Gastrocnemius medialis (tissue), 4 donors: ENCODE measurements at regions not wholly inside any gene's neighbourhood (a gene's known extent, or its start where the extent isn't known, plus 50 kb on each side); places are given as distances from the start of the nearest gene placed in this dataset.

Experiments used
- ATAC-seq, 2 donors: fragments of 150-250 bp; one replicate each; pipeline ENCODE4 v1.9.1; 2016
- DNase-seq, 2 donors: peaks; one replicate each; pipeline ENCODE4 v3.0.0-alpha.2; 2019
- H3K27ac ChIP-seq, 4 donors: fragments of 200-600 bp; sonication (generic); 1 replicate in 1 of 4; 2 replicates in 3 of 4; pipeline ENCODE4 v1.5.1; 2016 to 2018; ENCODE audit warnings: mild to moderate bottlenecking in 2 of 4, moderate library complexity in 1 of 4
- H3K27me3 ChIP-seq, 3 donors: fragments of 200-600 bp; sonication (generic) in 2 of 3; 1 replicate in 1 of 3; 2 replicates in 2 of 3; pipeline versions ENCODE4 v1.5.1 to v1.6.0; 2016 to 2019; ENCODE audit warnings: mild to moderate bottlenecking in 1 of 3, moderate library complexity in 1 of 3
- H3K36me3 ChIP-seq, 2 donors: fragments of 200-600 bp; sonication (generic) in 1 of 2; one replicate each; pipeline ENCODE4 v1.5.1; 2017 to 2018
- H3K4me1 ChIP-seq, 2 donors: fragments of 200-600 bp; sonication (generic) in 1 of 2; one replicate each; pipeline ENCODE4 v1.5.1; 2016 to 2017; ENCODE audit warnings: mild to moderate bottlenecking in 2 of 2
- H3K4me3 ChIP-seq, 4 donors: fragments of 200-600 bp; sonication (generic) in 3 of 4; 1 replicate in 1 of 4; 2 replicates in 3 of 4; pipeline ENCODE4 v1.5.1; 2016 to 2019; ENCODE audit warnings: mild to moderate bottlenecking in 2 of 4
- H3K9me3 ChIP-seq, 3 donors: fragments of 200-600 bp; sonication (generic) in 2 of 3; 1 replicate in 1 of 3; 2 replicates in 2 of 3; pipeline ENCODE4 v1.5.1; 2016 to 2019
- CTCF ChIP-seq, 5 experiments: fragments of 450-650 bp in 3 of 5; fragments of 200-600 bp in 2 of 5; sonication (generic) in 2 of 5; IDR thresholded peaks in 4 of 5; conservative IDR thresholded peaks in 1 of 5; 1 replicate in 4 of 5; 2 replicates in 1 of 5; pipeline ENCODE4 v1.5.1; 2016 to 2019; ENCODE audit warnings: antibody characterized with exemption in 5 of 5, mild to moderate bottlenecking in 3 of 5, moderate library complexity in 3 of 5
- POLR2A ChIP-seq, 2 donors: fragments of 450-650 bp; IDR thresholded peaks; one replicate each; pipeline ENCODE4 v1.6.1; 2017; ENCODE audit warnings: antibody characterized with exemption in 2 of 2, mild to moderate bottlenecking in 2 of 2, moderate library complexity in 2 of 2
- in situ Hi-C, 4 donors: fragments of 200-750 bp; cut with MboI; loops; one replicate each; pipeline versions ENCODE4 v1.15.0 to v1.8.0; 2017; ENCODE audit warnings: low sequenced_read_pairs in 4 of 4
- intact Hi-C: fragments of 100-400 bp; cut with DNase I; formaldehyde crosslinking; loops from one replicate; pipeline ENCODE4 v1.15.1; 2023; ENCODE audit warnings: low total_unique reads

- DNase-seq (no peak), ATAC-seq (no peak)
- Histone ChIP-seq H3K36me3 (no peaks in the 10 kb centered on the region), H3K9me3 (no peaks in the 10 kb centered on the region), H3K27me3 (no peaks in the 10 kb centered on the region), H3K4me3 (no peak overlapping the region), H3K4me1 (no peaks in the 10 kb centered on the region), H3K27ac (no peak overlapping the region)
- in situ Hi-C loops = no loop called here
- TF ChIP-seq CTCF (IDR thresholded peaks at IDR 0.05 in 4 of 5, conservative IDR thresholded peaks at IDR 0.05 in 1 of 5) (no peak), POLR2A (IDR thresholded peaks at IDR 0.05) (no peak)
- intact Hi-C loops = no loop called here
These were observed 280.3 kb upstream of the ZSWIM2 start for GRCh38 chr2:187129306-187129705.

GRCh38 chr2:187126247-187127005, 277.5 kb upstream of the ZSWIM2 start:
- no peaks in the 10 kb centered on the region for H3K9me3 ChIP-seq
- no peak overlapping the region for H3K27ac ChIP-seq
- intact Hi-C loops (no loop called here), in situ Hi-C loops (no loop called here)
- no peaks in the 10 kb centered on the region for H3K36me3 ChIP-seq
- H3K4me3 ChIP-seq = no peak overlapping the region
- no peak for DNase-seq
- H3K4me1 ChIP-seq = no peaks in the 10 kb centered on the region
- no peak for ATAC-seq
- no peaks in the 10 kb centered on the region for H3K27me3 ChIP-seq
- TF ChIP-seq POLR2A (IDR thresholded peaks at IDR 0.05) (no peak), CTCF (IDR thresholded peaks at IDR 0.05 in 4 of 5, conservative IDR thresholded peaks at IDR 0.05 in 1 of 5) (no peak)

- Histone ChIP-seq H3K36me3 (no peaks in the 10 kb centered on the region), H3K4me3 (no peak overlapping the region), H3K27ac (no peak overlapping the region), H3K27me3 (no peaks in the 10 kb centered on the region), H3K4me1 (no peaks in the 10 kb centered on the region), H3K9me3 (no peaks in the 10 kb centered on the region)
- intact Hi-C loops = no loop called here
- no peak for DNase-seq
- TF ChIP-seq POLR2A (IDR thresholded peaks at IDR 0.05) (no peak), CTCF (IDR thresholded peaks at IDR 0.05 in 4 of 5, conservative IDR thresholded peaks at IDR 0.05 in 1 of 5) (no peak)
- in situ Hi-C loops = no loop called here
- no peak for ATAC-seq
These were observed 276.3 kb upstream of the ZSWIM2 start for GRCh38 chr2:187125318-187125717.

- DNase-seq (no peak), ATAC-seq (no peak)
- no peak for TF ChIP-seq POLR2A (IDR thresholded peaks at IDR 0.05)
- no peak for TF ChIP-seq CTCF (IDR thresholded peaks at IDR 0.05 in 4 of 5, conservative IDR thresholded peaks at IDR 0.05 in 1 of 5)
- Histone ChIP-seq H3K36me3 (no peaks in the 10 kb centered on the region), H3K9me3 (no peaks in the 10 kb centered on the region), H3K4me1 (no peaks in the 10 kb centered on the region), H3K27me3 (no peaks in the 10 kb centered on the region), H3K4me3 (no peak overlapping the region), H3K27ac (no peak overlapping the region)
- in situ Hi-C loops (no loop called here), intact Hi-C loops (no loop called here)
These were observed 275.6 kb upstream of the ZSWIM2 start for GRCh38 chr2:187124529-187124928.
